ENCODE measurements at regions not wholly inside any gene's neighbourhood (a gene's known extent, or its start where the extent isn't known, plus 50 kb on each side); places are given as distances from the start of the nearest gene placed in this dataset.

DNA sequence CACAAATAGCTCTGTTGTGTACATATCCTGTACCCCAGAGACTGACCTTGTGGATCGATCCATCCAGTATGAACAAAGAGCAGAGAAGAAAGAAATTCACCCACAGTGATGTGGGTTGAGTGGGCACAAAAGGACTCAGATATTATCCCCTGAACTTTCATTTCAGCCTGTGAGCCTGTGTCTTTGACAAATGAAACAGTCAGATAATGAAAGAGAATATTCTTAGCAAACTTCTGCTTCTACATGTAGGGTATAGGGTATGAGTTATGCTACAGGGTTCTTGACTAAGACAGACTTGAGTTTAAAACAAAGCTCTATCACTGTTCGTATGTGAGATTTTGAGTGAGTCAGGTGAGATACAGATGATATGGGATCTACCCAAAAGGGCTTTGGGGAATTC lies 359.7 kb downstream of the MAFB start:
- no peak for DNase-seq (ENCODE audit: extremely low read depth in 1 of 2, low read depth in 1 of 2)

- DNase-seq (ENCODE audit: extremely low read depth in 1 of 2, low read depth in 1 of 2), result no peak
Observed at GRCh38 chr20:40326784-40327183, 362.3 kb downstream of the MAFB start.

- no peak for DNase-seq (ENCODE audit: extremely low read depth in 1 of 2, low read depth in 1 of 2)
Observed at GRCh38 chr20:40325006-40325568, 363.9 kb downstream of the MAFB start.

DNA sequence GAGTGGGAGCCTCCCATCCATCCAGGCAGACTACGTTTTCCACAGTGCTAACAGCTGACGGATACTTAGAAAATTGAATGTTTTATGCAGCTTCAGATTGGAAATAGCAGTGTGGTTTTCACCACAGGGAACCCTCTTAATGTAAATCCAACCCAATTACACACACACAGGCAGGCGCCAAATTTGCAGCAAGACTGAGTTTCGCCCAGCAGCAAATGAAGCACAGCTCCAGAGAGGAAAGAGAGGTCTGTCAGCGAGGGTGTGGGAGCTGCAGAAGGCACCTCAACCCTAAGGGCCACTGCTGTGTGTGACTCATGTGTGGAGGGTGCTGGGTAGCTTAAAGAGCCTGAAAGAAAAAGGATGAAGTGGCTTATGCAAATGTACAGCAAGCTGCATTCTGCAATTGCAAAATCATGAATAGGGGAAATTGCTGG lies 365.7 kb downstream of the MAFB start:
- DNase-seq (ENCODE audit: extremely low read depth in 1 of 2, low read depth in 1 of 2), result no peak

DNA sequence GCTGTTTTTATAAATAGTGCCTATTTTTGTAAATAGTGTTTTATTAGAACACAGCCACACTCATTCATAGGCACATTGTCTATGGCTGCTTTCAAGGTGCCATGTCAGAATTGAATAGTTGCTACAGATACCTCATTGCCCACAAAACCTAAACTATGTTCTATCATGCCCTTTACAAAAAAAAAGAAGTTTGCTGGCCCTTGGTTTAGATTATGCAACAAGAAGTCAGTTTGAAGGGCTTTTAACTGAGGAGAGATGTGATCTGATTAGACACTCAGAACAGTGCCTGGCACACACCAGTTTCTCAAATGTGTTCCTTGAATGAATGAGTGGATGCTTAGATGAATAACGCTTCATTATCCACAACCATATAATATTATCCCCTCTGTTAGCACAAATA lies 366.1 kb downstream of the MAFB start:
- no peak for DNase-seq (ENCODE audit: extremely low read depth in 1 of 2, low read depth in 1 of 2)

DNA sequence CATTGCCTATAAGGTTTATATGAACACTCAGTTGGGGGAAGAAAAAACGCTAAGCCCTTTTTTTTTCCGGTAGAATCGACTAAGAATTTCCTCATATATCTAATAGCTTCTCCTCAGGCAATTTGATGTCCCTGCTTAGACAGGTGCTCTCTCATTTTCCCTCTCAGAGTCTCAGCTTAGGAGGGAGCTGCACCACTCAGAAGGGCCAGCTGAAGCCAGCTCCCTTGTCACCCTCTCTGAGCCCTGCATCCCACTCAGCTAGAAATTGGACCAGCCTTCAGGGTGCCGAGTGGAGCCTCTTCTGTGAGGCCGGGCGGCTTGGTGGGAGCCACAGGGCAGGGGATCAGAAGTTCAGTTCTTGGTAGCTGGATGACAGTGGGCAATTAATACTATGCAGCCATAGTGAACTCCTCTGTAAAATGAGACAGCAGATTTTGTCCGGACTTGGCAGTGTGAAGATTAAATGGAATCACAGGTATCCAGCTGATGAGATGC lies 368.5 kb downstream of the MAFB start:
- no peak for DNase-seq (ENCODE audit: extremely low read depth in 1 of 2, low read depth in 1 of 2)

- DNase-seq (ENCODE audit: extremely low read depth in 1 of 2, low read depth in 1 of 2), result no peak
Observed at GRCh38 chr20:40319741-40320516, 369.1 kb downstream of the MAFB start.

DNA sequence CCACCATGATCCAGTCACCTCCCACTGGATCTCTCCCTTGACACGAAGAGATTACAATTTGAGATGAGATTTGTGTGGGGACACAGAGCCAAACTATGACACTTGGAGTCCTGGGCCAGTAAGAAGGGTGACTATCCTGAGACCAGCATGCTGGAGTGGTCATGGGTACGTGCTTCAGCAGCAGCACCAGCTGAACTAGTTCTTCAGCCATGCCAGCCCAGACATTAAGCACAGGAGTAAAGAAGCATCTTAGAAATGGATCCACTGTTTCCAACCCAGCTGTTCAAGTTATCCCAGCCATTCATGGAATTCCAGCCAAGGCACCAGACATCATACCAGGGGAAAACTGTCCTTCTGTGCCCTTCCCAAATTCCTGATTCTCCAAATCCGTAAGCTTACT lies 370.0 kb downstream of the MAFB start:
- DNase-seq (ENCODE audit: extremely low read depth in 1 of 2, low read depth in 1 of 2), result no peak

GRCh38 chr20:40317156-40317790 lies 371.8 kb downstream of the MAFB start:
- no peak for DNase-seq (ENCODE audit: extremely low read depth in 1 of 2, low read depth in 1 of 2)

DNA sequence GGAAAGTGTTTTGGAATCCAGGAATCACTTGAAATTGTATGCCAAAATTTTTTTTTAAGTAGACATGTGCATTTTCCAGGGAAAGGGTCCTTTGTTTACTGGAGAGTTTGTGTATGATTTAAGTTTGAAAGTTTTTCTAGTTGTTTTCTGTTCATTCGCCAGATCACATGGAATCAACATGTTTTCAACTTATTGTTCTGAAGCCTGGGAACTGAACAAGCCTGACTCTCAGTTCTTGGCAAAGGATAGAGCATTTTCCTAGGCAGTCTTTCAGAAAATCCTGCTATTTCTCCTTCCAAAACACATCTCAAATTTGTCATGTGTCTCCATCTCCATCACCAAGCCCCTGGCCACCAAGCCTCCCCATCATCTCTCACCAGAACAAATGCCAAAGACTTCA lies 374.8 kb downstream of the MAFB start:
- no peak for DNase-seq (ENCODE audit: extremely low read depth in 1 of 2, low read depth in 1 of 2)

GRCh38 chr20:40313730-40314129 lies 375.3 kb downstream of the MAFB start:
- no peak for DNase-seq (ENCODE audit: extremely low read depth in 1 of 2, low read depth in 1 of 2)

DNA sequence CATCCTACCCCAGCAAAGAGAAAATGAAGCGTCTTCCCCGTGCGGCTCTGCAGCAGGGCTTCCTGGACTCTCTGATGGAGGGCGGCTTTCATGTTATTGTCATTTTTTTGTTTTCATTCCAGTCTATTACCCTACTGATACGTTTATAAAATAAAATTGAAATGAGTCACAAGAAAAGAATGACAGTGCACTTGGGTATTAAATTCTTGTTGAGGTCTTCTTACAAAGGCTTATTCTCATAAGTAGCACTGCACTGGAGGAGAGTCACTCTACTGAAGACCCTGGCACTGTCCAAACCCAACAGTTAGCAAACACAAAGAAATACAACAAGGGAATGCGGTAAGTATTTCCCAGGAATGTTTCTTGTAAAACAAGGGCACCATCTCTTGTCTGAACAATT lies 379.3 kb downstream of the MAFB start:
- no peak for DNase-seq (ENCODE audit: extremely low read depth in 1 of 2, low read depth in 1 of 2)

DNA sequence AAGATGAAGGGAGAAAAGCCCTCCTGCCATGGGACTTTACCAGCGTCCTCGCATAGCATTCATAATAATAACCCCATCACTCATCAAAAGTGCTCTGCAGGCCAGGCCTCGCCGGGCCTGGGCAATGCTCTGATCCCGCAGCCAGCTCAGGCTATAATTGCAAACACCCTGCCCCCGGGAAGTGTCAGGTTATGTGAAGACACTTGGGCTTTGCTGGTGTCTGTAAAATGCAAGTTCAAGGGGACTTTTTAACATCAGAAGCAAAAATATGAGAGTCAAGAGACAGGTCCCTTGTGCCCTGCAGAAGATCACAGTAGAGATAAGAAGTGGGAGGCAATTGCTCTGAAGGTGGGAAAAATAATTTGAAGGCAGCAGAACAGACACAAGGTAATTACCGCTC lies 381.0 kb downstream of the MAFB start:
- DNase-seq (ENCODE audit: extremely low read depth in 1 of 2, low read depth in 1 of 2), result no peak

- no peak for DNase-seq (ENCODE audit: extremely low read depth in 1 of 2, low read depth in 1 of 2)
Observed at GRCh38 chr20:40307268-40307667, 381.8 kb downstream of the MAFB start.

DNA sequence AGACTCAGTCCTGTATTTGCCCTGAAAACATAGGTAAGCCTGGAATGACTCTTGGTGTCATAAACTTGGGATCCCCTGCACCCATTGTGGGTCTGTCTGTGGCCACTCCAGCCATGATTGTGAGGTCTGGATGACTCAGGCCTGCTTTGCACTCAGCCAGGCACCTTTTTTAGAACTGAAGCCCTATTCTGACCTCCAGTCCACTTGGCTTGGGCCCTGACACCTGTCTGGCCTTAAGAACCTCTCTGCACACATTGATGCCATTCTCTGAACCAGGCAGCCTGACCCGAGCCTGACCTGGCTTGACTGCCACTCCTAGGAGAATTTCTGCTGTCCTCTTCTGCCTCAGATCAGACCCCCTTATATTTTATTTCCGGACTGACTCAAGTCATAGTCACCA lies 383.7 kb downstream of the MAFB start:
- DNase-seq (ENCODE audit: extremely low read depth in 1 of 2, low read depth in 1 of 2), result no peak

DNA sequence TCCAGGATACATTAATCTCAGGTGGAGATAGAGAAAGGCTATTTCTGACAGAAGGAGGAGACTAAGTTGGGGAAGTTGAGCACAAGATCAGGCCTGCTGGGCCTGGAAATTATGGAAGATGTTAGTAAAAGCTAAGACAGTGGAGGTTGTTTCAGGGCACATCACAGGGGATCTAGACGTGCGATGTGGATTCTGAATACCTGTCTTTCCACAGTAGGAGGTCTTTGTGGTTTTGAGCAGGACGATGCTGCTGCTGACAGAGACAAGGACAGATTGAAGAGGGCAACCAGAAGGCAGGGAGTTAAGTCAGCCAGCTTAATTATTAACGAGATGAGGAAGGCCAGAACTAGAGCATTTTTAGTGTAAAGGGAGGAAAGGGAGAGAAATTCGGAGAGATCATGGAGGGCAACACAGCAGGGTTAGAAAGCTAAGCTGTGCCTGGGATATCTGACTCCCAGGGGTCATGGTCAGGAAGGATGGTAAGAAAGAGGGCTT lies 384.9 kb downstream of the MAFB start:
- no peak for DNase-seq (ENCODE audit: extremely low read depth in 1 of 2, low read depth in 1 of 2)

GRCh38 chr20:40294747-40295146 lies 394.3 kb downstream of the MAFB start:
- DNase-seq (ENCODE audit: extremely low read depth in 1 of 2, low read depth in 1 of 2), result no peak

DNA sequence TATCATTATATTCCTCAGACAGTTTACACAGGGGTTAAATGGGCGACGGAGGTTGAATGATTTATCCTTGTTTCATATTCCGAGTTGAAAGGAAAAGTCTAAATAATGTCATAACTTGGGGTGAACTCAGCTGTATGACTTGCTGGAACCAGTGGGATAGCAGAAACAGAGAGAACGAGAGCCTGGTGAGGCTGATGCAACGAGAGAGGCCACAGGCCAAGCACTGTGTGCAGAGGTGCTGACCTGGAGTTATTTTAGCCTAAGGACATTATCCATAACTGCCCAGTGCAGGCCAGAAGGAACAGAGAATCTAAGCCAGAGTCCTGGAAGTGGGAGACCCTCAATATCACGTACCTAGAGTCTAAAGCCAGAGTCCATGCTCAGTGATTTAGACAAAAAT lies 394.9 kb downstream of the MAFB start:
- DNase-seq (ENCODE audit: extremely low read depth in 1 of 2, low read depth in 1 of 2), result no peak

- no peak for DNase-seq (ENCODE audit: extremely low read depth in 1 of 2, low read depth in 1 of 2)
Observed at GRCh38 chr20:40293740-40294139, 395.3 kb downstream of the MAFB start.

DNA sequence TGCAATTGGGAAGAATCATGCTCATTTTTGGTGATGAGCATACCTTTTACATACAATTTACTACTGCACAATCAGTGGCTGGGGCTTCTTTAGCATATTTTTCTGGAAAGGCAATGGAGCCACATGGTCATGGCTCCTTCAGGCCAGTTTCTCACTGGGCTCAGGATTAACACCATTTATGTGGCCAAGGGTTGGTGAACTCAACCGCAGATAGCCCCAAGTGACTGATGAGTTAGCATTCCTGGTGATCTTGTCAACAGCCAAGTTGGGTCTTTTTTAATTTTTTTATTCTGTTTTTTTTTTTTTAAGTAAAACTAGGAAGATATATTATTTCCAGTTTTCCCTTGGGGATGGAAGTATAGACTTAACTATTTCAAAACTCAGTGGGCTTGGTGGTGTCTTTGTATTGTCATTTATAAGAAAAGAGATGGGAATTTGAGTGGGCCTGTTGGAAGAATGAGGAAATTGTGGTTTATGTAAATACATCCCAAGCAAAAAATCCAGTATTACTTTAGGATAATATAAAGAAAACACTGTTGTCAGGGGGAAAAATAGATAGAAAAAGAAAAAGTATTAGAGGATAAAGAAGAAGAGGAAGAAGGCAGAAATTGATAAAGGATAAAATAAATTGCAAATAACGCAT lies 397.4 kb downstream of the MAFB start:
- DNase-seq (ENCODE audit: extremely low read depth in 1 of 2, low read depth in 1 of 2), result no peak

DNA sequence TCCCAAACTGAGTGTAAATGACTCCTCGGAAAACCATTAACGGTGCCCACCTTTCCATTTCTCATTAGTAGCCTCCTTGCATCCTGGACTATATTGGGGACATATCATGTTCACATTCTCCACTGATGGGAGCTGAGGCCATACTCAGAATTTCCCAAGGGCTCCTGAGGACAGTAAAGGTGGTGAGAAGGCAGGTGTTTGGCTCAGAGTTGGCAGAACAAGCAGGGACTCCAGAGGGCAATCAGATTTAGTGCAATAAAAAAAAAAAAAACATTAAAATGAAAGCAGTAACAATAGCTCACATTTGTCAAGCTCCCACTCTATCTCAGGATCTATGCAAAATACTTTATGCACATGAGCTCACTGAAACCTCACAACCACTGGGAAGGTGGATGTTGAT lies 401.4 kb downstream of the MAFB start:
- no peak for DNase-seq (ENCODE audit: extremely low read depth in 1 of 2, low read depth in 1 of 2)

All from activated CD8-positive, alpha-beta memory T cell treated with anti-CD3 and anti-CD28 coated beads for 1 hour (primary cell).